Left lobe of liver (tissue), 2 donors: ENCODE measurements at regions not wholly inside any gene's neighbourhood (a gene's known extent, or its start where the extent isn't known, plus 50 kb on each side); places are given as distances from the start of the nearest gene placed in this dataset.
"Not testable (repeated sequence)": the region's sequence is repeated elsewhere in the genome, so short reads cannot be mapped to it uniquely, and the experiment has no call there.

Experiments
- ATAC-seq: fragments of 200-7000 bp; cut with Tn5 transposase; one replicate; pipeline ENCODE4 v1.9.1; 2020; ENCODE audit warnings: mild to moderate bottlenecking, moderate library complexity
- DNase-seq: peaks from one replicate; pipeline ENCODE4 v3.0.0-alpha.2; 2020; ENCODE audit warnings: low spot score
- donor health status: DM: no; HTN: no; CAD: no; lungs with moderate emphysema.
- donor health status: DM: no; HTN: yes; CAD: no.

DNA sequence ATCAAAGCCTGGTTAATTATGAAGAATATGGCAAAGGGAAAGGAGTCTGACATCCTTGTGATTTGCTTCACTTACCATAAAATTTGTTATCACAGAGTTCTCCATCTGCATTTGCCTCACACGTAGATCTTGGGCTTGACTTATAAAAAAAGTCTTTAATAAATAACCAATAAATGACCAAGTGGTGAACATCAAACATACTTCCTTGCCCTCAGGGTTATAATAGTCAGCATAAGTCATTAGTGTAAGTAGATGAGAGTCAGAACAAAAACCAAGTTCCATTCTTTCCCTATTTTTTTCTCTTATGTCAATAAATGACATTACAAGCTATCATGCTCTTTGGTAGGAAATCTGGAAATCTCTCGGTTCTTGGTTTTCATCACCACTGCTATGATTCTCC lies 635.4 kb upstream of the ATXN7L3B start:
- ATAC-seq (no peak), DNase-seq (no peak)

DNA sequence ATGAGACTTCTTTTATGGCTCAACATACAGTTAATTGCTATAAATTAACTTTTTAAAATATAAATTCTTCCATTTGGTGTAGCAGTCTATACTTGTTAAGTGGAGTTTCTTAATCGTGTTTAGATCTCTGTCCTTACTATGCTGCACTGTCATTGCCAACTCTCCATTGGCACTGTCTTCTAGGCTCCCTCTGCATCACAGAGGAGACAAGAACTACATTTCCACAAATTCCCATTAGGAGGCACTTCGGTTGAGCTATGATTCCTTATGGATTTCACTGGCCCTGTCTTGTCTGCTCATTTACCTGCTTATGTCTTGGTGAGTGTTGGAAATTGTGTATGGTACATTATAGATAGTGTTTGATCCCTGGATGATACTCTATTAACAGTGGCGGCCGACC lies 630.9 kb upstream of the ATXN7L3B start:
- ATAC-seq = no peak

DNA sequence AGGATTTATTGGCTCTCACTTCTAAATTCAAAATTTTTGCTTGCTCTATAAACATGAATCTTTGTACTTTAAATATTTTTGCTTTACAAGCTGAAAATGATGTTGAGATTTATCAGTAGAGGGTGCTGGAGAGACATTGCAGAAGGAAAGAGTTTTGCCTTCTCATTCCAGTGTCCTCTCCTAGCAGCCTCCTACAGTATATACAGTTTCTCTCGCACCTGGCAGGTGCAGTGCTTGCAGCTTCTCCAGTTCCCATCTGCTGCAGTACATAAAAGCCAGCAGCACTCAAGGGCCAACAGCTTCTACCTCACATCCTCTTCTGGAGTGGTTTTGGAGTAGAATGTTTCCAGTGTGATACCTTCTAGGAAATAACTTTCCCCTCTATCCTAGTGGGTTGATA lies 601.8 kb upstream of the ATXN7L3B start:
- peak; percentile 53 for ATAC-seq
- DNase-seq = no peak

More for the DNA sequence above, 630.9 kb upstream of the ATXN7L3B start:
- DNase-seq = no peak

DNA sequence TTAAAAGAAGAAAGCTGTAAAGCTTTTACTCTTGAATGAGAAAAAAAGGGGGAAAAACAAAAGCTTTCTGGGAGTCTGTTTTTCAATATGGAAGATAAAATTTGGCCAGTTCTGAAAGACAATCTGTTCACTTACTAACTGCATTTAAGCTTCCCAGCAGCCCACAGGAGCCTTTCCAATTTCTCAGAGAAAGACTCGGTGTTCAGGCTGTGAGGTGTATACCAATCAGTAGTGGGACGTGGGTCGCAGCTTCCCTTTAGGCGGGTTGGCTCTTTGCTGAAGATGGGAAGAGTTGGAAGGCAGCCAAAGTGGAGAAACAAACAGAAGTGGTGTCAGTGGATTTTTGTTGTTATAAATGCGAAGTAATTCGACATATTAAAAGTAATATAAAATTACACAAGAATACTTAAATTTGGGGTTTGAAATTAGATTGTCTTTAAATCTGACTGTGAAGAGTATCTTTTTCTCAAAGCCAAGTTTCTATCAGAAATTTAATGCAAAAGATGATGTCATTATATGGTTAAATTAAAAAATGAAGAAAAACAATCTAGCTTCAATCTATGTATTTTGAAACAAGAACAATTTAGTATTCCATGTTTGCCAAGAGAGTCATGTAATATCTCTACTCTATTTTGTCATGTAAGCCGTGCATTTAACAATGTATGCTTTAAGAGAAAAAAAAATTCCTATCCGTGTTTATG lies 590.2 kb upstream of the ATXN7L3B start:
- ATAC-seq (no peak), DNase-seq (no peak)

DNA sequence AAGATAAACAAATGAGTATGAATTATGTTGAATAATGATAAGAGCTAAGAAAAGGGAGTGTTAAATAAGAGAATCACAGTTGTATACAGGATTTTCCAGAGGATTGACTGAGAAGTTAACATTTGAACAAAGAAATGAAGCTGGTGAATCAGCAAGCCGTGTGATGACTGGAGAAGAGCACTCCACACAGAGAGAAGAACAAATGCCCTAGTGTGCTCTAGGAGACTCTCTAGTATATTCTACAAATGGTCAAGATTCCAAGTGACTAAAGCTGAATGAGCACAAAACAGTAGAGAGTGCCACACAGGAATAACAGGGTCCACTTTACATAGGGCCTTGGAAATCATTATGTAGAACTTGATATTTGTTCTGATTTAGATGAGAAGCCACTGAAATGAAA lies 587.1 kb upstream of the ATXN7L3B start:
- ATAC-seq (no peak), DNase-seq (no peak)

DNA sequence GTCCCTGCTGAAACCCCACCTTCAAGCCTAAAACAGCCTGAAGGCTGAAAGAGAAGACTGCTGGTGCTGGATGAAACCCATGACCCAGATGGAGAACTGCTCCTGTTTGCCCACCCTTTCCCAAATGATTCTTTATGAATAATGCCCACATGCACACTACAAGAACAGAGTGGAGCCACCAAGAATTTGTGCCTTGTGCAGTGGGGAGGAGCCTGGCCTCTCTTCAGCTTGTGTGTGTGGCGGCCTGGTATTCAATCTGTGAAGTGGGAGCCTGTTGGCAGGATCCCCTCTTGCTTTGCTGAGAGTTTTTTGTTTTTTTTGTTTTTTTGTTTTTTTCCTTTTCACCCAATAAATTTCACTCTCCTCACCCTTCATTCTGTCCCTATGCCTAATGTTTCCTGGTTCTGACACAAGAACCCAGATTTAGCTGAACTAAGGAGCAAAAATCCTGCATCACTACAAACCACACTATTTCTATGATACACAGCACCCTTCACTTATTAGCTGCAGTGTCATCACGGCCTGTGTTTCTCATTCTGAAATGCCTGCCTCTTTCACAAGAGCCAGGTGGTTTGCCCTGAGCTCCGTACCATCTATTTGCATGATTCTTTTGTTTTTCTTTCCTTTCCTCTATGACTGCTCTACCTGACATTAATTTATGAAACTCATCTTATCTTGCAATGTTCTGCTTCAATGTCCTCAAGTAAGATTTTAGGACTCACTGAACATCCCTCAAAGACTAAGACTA lies 585.5 kb upstream of the ATXN7L3B start:
- no peak for ATAC-seq
- DNase-seq = no peak

DNA sequence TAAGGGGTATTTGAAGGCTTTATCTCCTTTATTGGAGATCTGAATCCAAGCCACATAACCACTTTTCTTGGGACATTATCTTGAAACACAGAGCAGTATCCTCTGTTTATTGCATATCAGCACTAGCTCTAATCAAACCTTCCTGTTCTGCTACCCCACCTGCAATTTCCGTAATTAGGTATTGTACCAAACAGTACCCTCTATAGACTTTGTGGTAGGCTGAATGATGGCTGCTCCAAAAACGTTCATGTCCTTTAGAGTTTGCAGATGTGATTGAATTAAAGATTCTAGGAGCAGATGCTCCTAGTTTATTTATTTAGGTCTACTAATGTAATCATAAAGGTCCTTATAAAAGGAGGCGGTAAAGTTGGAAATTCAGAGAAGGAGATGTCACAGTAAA lies 573.0 kb upstream of the ATXN7L3B start:
- ATAC-seq (no peak), DNase-seq (no peak)

DNA sequence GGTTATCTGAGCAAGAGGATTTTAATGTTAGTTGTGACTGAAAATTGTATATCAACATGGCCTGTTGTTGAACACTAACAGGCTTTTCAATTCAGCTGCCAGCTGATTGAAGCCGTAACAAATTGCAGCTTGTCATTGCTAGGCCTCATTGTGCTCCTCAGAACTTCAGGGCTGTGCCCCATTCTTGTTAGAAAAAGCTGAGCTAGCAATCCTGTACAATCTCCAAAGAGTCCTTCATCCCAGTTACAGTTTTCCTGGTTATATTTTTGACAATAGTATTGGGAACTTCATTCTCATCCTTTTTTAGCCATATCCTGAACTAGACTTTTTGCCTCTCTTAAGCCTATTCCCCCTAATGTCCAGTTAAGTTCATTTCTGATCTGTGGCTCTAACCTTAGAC lies 564.1 kb upstream of the ATXN7L3B start:
- DNase-seq (no peak), ATAC-seq (no peak)

DNA sequence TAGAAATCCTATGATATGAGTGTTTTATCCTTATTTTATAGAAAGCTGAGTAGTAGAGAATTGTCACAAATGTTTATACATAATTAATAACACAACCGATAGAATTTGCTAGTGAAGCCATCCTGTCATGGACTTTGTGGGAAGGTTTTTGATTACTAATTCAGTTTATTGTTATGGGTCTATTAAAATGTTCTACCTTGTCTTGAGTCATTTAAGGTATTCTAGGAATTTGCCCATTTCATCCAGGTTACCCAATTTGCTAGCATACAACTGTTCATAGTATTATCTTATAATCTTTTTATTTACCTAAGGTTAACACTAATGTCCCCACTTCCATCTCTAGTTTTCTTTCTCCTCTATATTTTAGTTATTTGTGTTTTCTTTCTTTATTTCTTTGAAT lies 553.1 kb upstream of the ATXN7L3B start:
- DNase-seq (no peak), ATAC-seq (no peak)

DNA sequence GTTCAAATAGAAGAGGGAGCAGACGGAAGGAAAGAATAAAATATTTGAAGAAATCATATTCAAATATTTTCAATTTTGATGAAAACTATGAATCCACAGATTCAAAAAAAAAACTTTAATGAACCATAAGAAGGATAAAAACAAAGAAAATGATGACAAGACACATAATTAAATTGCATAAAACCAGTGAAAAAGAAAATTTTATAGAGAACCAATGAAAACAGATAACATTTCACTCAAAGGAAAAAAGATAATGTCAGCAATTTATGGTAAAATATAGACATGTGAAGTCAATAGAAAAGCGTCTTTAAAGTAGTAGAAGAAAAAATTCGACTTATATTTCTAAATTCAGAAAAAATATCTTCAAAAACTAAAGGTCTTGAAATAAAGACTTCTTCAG lies 546.5 kb upstream of the ATXN7L3B start:
- no peak for ATAC-seq
- DNase-seq = no peak

DNA sequence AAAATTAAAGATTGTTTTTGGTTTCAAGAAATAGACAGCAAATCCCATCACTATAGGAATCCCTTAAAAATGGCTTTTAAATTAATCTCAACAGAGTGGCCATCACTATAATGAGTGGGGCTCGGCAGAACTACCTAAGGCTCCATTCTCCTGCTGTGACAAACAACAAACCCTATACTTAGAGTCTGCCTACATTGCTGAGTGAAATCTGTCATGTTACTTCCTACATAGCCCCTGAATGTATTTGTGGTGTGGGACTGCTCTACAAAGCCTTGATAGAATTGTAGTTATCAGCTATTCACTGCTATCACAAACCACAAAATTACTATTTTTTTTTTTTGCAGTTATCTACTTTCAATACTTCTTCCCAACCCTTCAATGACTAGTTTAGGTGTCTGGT lies 538.7 kb upstream of the ATXN7L3B start:
- no peak for ATAC-seq
- DNase-seq = no peak

DNA sequence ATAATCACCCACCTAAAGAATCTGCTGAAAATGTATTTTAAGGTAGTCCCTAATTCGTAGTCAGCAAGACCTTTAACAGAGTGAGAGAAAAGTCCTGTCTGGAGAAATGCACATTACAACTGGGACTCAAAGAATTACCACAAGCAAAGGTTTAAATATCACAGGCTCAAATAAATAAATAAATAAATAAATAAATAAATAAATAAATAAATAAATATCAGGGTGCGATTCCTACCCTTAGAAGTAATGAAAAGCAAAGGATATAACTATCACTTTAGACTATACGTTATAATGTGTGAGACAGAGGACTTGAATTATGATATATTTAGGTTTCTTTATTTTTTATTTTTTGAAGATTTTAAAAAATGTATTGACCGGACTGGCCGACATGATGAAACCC lies 522.5 kb upstream of the ATXN7L3B start:
- ATAC-seq = no peak
- DNase-seq = no peak

DNA sequence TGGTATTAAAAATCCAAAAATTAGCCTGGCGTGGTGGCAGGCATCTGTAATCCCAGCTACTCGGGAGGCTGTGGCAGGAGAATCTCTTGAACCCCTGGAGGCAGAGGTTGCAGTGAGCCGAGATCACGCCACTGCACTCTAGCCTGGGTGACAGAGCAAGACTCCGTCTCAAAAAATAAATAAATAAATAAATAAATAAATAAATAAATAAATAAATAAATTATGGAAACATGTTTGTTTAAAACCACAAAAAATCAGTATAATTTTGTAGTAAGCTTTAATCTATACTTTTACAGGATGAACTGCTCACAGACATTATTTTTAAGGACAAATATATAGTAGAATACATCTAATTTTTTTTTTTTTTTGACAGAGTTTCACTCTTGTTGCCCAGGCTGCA lies 521.3 kb upstream of the ATXN7L3B start:
- not testable (repeated sequence) for DNase-seq

DNA sequence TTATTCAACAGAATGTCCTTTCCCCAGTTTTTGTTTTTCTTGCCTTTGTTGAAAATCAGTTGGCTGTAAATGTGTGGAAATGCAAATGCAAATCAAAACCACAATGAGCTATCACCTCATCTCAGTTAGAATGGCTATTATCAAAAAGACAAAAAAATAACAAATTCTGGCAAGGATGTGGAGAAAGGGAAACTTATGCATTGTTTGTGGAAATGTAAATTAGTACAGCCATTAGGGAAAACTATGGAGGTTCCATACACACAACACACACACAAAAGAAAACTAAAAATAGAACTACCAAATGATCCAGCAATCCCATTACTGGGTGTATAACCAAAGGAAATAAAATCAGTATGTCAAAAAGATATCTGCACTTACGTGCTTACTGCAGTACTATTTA lies 518.8 kb upstream of the ATXN7L3B start:
- DNase-seq = no peak
- no peak for ATAC-seq

More for the DNA sequence above, 521.3 kb upstream of the ATXN7L3B start:
- ATAC-seq = not testable (repeated sequence)

DNA sequence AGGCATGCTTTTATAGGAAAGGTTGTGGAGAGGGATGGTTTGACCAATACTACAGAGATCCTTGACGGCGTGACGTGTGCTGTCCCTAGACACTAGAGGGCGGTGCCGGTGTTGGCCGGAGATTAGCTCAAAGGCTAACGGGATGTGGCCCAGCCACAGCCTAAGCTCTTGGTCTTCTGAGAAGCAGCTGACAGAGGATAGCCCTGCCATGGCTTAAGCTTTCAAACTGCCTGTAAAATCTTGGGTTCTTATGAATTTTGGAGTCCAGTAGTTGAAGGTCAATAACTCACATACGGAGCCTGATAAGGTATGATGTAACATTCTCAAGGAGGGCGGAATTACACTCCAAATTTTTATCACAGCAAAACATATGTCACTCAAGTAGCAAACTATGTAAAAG lies 515.7 kb upstream of the ATXN7L3B start:
- peak; percentile 66 for DNase-seq
- peak; percentile 100 for ATAC-seq

DNA sequence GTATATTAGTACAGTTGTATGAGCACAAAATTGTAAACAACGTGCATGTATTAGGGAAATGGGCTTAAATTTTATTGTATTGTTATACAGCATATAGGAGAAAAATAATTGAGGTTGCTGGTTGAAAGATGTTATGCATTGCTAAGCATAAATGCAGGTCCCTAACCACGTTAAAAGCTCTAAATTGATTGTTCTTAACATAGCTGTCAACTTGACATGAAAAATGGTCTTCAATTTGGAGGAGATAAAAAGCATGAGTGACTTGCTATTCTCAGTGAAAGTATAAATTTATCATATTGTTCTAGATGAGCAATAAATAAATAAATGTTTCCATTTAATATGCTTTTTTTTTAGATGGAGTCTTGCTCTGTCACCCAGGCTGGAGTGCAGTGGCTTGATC lies 506.6 kb upstream of the ATXN7L3B start:
- ATAC-seq = no peak
- no peak for DNase-seq

DNA sequence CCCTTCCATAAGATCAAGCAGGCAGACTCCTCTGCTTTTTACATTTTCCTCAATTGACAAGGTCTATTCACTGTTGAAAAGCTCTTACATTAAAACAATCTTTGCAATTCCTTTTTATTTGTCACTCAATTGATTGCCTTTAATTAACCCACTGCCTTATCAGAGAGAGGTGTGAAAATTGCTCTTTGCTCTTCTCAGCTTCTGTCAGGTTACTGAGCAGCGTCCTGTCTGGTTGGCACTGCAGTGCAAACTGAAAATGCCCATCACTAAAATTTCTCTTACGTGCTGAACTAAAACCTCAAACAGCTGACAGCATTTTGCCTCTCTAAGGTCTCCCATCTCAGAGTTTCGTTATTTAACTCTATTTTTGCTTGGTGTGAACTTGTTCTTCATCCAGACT lies 504.1 kb upstream of the ATXN7L3B start:
- no peak for DNase-seq
- ATAC-seq = no peak

DNA sequence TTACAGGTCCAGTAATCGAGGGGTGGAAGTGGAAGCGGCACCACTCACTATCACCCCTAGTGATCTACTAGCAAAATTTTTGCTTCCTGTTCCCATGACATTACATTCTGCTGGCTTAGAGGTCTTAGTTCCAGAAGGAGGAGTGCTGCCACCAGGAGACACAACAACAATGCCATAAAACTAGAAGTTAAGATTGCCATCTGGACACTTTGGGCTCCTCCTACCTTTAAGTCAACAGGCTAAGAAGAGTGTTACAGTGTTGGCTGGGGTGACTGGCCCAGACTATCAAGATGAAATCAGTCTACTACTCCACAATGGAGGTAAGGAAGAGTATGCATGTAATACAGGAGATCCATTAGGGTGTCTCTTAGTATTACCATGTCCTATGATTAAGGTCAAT lies 498.5 kb upstream of the ATXN7L3B start:
- ATAC-seq, DNase-seq: not testable (repeated sequence)

DNA sequence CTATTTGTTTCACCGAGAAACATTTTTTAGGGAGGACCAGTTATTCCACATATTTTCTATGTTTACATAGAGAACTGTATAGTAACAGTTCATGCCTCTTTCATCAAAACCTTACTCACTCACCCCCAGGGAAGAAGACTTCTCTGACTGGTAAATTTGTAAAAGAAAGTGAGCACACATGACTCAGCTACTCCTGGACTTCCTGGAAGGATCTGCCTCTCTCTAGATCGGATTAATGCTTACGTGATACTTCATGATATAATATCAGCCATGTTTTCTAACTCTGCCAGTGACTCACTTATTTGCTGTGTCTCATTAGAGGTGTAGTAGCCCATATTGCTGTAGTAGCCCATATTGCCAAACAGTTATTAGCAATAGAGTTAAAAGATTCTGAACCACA lies 494.3 kb upstream of the ATXN7L3B start:
- DNase-seq (no peak), ATAC-seq (no peak)

DNA sequence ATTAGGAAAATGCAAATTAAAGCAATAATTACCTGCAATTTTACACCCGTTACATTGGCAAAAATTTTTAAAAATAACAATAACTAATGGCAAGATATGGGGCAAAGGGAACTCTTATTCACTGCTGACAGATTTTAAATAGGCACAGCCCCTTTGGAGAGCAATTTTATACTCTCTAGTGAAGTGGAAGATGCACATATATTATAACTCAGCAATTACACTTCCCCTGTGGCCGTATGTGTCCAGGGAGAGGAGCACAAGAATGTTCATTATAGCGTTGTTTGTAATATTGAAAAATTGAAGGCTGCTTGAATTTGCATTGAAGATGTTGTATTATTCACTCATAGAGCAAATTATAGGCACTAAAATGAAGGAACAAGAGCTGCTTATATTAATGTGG lies 488.3 kb upstream of the ATXN7L3B start:
- ATAC-seq (no peak), DNase-seq (no peak)

DNA sequence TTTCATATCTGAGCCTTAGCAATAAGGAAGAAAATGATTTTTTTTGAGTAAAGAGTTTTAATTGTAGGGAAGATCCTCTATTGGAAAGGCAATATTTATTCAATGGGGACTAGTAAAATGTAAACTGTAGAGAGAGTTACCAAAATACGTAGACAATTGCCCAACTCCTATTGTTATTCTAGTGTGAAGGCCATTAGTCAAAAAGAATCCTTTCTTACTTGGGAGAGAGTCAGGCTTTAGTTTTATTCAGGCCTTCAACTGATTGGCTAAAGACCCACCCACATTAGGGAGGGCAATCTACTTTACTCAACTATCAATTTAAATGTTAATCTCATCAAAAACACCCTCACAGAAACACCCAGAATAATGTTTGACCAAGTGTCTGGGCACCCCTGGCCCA lies 485.8 kb upstream of the ATXN7L3B start:
- ATAC-seq (no peak), DNase-seq (no peak)

DNA sequence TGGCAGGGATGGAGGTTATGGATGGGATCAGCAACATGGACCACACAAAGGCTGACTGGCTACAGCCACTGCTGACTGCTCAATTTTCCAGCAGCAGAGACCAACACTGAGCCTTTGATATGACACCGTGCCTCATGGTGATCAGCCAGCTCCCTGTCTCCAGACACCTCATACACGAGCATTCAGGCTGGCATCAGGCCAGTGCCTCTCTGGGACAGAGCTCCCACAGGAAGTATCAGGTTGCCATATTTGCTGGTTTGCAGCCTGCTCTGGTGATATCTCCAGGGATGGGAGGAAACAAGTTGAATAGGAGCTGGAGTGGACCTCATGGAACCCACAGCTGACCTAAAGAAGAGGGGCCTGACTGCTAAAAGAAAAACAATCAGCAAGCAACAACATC lies 471.2 kb upstream of the ATXN7L3B start:
- DNase-seq (no peak), ATAC-seq (no peak)

DNA sequence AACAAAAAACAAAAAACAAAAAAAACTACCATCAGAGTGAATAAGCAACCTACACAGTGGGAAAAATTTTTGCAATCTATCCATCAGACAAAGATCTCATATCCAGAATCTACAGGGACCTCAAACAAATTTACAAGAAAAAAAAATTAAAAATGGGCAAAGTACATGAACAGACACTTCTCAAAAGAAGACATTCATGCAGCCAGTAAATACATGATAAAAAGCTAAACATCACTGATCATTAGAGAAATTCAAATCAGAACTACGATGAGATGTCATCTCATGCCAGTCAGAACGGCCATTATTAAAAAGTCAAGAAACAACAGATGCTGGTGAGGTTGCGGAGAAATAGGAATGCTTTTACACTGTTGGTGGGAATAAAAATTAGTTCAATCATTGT lies 466.5 kb upstream of the ATXN7L3B start:
- DNase-seq (no peak), ATAC-seq (no peak)
